HK-2 (cell line): ENCODE measurements at regions not wholly inside any gene's neighbourhood (a gene's known extent, or its start where the extent isn't known, plus 50 kb on each side); places are given as distances from the start of the nearest gene placed in this dataset.
A peak's percentile ranks its signal among the peaks of the same experiment; 100 is the strongest.

Experiments
- DNase-seq: peaks from one replicate; pipeline ENCODE4 v3.0.0-alpha.2; 2018; ENCODE audit not compliant: unreplicated experiment

- DNase-seq = no peak
Observed at GRCh38 chr2:217477583-217477982, 525.2 kb downstream of the TNS1 start.

GRCh38 chr2:217475791-217476190 lies 527.0 kb downstream of the TNS1 start:
- no peak for DNase-seq

GRCh38 chr2:217475101-217475500 lies 527.7 kb downstream of the TNS1 start:
- no peak for DNase-seq

- no peak for DNase-seq
Observed at GRCh38 chr2:217471319-217471718, 531.5 kb downstream of the TNS1 start.

GRCh38 chr2:217469203-217469810 lies 533.5 kb downstream of the TNS1 start:
- DNase-seq = no peak

- DNase-seq = no peak
Observed at GRCh38 chr2:217468042-217468830, 534.6 kb downstream of the TNS1 start.

- no peak for DNase-seq
Observed at GRCh38 chr2:217467331-217467730, 535.5 kb downstream of the TNS1 start.

GRCh38 chr2:217466805-217467204 lies 536.0 kb downstream of the TNS1 start:
- DNase-seq = no peak

GRCh38 chr2:217466104-217466503 lies 536.7 kb downstream of the TNS1 start:
- DNase-seq = no peak

- DNase-seq = no peak
Observed at GRCh38 chr2:217465100-217465499, 537.7 kb downstream of the TNS1 start.

GRCh38 chr2:217463402-217464075 lies 539.3 kb downstream of the TNS1 start:
- DNase-seq = no peak

GRCh38 chr2:217462121-217462520 lies 540.7 kb downstream of the TNS1 start:
- no peak for DNase-seq

GRCh38 chr2:217461674-217462073 lies 541.1 kb downstream of the TNS1 start:
- DNase-seq = no peak

- no peak for DNase-seq
Observed at GRCh38 chr2:217459680-217460405, 543.0 kb downstream of the TNS1 start.

- no peak for DNase-seq
Observed at GRCh38 chr2:217459016-217459415, 543.8 kb downstream of the TNS1 start.

- no peak for DNase-seq
Observed at GRCh38 chr2:217456016-217456415, 546.8 kb downstream of the TNS1 start.

GRCh38 chr2:217452928-217453327 lies 549.9 kb downstream of the TNS1 start:
- no peak for DNase-seq

GRCh38 chr2:217451666-217452065 lies 551.1 kb downstream of the TNS1 start:
- peak; percentile 16 for DNase-seq

- DNase-seq = no peak
Observed at GRCh38 chr2:217449444-217449843, 553.4 kb downstream of the TNS1 start.

GRCh38 chr2:217448860-217449259 lies 553.9 kb downstream of the TNS1 start:
- no peak for DNase-seq

- DNase-seq = peak; percentile 15
Observed at GRCh38 chr2:217445723-217446122, 557.1 kb downstream of the TNS1 start.

GRCh38 chr2:217444932-217445331 lies 557.9 kb downstream of the TNS1 start:
- DNase-seq = no peak
